ENCODE measurements at regions not wholly inside any gene's neighbourhood (a gene's known extent, or its start where the extent isn't known, plus 50 kb on each side); places are given as distances from the start of the nearest gene placed in this dataset.

DNA sequence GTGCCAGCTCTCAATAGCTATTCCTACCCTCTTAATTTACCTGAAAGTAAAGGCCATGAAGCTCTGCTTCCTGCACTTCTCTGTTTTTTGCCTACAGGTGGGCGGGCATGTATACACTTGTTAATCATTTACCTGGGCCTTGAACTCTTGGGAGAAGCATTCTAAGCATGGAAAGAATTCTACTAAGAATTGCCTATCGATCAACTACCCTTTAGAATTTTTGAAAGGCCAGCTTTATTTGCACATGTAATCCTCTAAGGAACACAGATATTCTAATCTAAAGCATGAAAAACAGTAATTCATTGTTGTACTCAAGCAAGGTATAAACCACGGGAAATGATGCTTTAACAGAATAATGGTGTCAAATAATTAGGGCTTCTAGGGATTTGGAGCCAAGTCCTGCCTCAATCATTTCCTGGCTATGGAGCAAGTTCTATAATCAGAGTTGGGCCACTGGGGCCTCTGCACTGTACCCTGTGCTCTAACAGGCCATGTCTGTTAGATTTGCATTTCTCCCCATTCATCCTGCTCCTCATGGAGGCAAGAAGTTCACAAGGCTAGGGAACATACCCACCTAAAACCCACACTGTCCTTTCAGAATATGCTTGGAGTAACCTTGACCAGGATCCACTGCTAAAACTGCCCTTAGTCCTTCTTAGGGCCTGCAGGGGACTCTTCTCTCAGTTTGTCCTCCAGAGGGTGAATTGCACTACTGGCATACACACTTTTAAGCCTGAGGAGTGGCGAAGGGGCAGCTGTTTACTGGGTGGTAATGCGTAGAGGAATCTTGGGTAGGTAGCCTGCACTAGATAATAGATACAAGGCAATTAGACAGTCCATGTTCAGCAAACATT lies 276.4 kb upstream of the JAG1 start (continued):
- TF ChIP-seq RFX3 (CRISPR knock-in tag; IDR thresholded peaks at IDR 0.05) (no peak), MIER3 (CRISPR knock-in tag; IDR thresholded peaks at IDR 0.05; ENCODE audit: borderline replicate concordance) (0 out of 2 replicates have a peak, but pooled peaks have one; percentile 39), THAP11 (CRISPR knock-in tag; IDR thresholded peaks at IDR 0.05) (peak; percentile 29; the same call in 1 of the 2 replicates), ZBTB21 (CRISPR knock-in tag; IDR thresholded peaks at IDR 0.05) (no peak), POLR2AphosphoS2 (IDR thresholded peaks at IDR 0.05; ENCODE audit: low read depth, low read length) (no peak), GATA4 (IDR thresholded peaks at IDR 0.05; ENCODE audit: borderline replicate concordance, low read depth) (peak; percentile 43; the same call in 1 of the 2 replicates), CTCF (CRISPR knock-in tag; IDR thresholded peaks at IDR 0.05) (peak; percentile 15; the same call in 1 of the 2 replicates), NFE2 (CRISPR knock-in tag; IDR thresholded peaks at IDR 0.05) (no peak), SMYD3 (CRISPR knock-in tag; IDR thresholded peaks at IDR 0.05) (peak; percentile 84; the same call in 1 of the 2 replicates), ZFP36L2 (CRISPR knock-in tag; IDR thresholded peaks at IDR 0.05) (no peak), RNF2 (conservative IDR thresholded peaks at IDR 0.05; ENCODE audit: low read depth) (no peak), HNRNPK (IDR thresholded peaks at IDR 0.05; ENCODE audit: low read depth, low read length, poor library complexity, severe bottlenecking) (no peak), HNF4A (CRISPR knock-in tag; IDR thresholded peaks at IDR 0.05) (peak; percentile 59), PHF5A (CRISPR knock-in tag; IDR thresholded peaks at IDR 0.05; ENCODE audit: low read depth, unreplicated experiment) (peak; percentile 30), TGIF2 (CRISPR knock-in tag; IDR thresholded peaks at IDR 0.05) (no peak), AGO1 (IDR thresholded peaks at IDR 0.05; ENCODE audit: low read depth, low read length, poor library complexity, severe bottlenecking) (no peak), ZNF768 (CRISPR knock-in tag; IDR thresholded peaks at IDR 0.05) (peak; percentile 74; the same call in 1 of the 2 replicates), GATAD2A (CRISPR knock-in tag; IDR thresholded peaks at IDR 0.05) (peak; percentile 87), IRF1 (CRISPR knock-in tag; IDR thresholded peaks at IDR 0.05; ENCODE audit: low read depth) (no peak), FOXA3 (CRISPR knock-in tag; IDR thresholded peaks at IDR 0.05) (peak; percentile 81), ERF (CRISPR knock-in tag; IDR thresholded peaks at IDR 0.05) (no peak), RARA (CRISPR knock-in tag; IDR thresholded peaks at IDR 0.05) (peak; percentile 91), KMT2A (CRISPR knock-in tag; IDR thresholded peaks at IDR 0.05) (no peak)
- TF ChIP-seq, protein P1, sequence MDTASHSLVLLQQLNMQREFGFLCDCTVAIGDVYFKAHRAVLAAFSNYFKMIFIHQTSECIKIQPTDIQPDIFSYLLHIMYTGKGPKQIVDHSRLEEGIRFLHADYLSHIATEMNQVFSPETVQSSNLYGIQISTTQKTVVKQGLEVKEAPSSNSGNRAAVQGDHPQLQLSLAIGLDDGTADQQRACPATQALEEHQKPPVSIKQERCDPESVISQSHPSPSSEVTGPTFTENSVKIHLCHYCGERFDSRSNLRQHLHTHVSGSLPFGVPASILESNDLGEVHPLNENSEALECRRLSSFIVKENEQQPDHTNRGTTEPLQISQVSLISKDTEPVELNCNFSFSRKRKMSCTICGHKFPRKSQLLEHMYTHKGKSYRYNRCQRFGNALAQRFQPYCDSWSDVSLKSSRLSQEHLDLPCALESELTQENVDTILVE (CRISPR knock-in tag; IDR thresholded peaks at IDR 0.05): no peak
- TF ChIP-seq, protein P2, sequence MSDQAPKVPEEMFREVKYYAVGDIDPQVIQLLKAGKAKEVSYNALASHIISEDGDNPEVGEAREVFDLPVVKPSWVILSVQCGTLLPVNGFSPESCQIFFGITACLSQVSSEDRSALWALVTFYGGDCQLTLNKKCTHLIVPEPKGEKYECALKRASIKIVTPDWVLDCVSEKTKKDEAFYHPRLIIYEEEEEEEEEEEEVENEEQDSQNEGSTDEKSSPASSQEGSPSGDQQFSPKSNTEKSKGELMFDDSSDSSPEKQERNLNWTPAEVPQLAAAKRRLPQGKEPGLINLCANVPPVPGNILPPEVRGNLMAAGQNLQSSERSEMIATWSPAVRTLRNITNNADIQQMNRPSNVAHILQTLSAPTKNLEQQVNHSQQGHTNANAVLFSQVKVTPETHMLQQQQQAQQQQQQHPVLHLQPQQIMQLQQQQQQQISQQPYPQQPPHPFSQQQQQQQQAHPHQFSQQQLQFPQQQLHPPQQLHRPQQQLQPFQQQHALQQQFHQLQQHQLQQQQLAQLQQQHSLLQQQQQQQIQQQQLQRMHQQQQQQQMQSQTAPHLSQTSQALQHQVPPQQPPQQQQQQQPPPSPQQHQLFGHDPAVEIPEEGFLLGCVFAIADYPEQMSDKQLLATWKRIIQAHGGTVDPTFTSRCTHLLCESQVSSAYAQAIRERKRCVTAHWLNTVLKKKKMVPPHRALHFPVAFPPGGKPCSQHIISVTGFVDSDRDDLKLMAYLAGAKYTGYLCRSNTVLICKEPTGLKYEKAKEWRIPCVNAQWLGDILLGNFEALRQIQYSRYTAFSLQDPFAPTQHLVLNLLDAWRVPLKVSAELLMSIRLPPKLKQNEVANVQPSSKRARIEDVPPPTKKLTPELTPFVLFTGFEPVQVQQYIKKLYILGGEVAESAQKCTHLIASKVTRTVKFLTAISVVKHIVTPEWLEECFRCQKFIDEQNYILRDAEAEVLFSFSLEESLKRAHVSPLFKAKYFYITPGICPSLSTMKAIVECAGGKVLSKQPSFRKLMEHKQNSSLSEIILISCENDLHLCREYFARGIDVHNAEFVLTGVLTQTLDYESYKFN (CRISPR knock-in tag; conservative IDR thresholded peaks at IDR 0.05): peak; percentile 89
